Hindlimb muscle (tissue), 1 donor: ENCODE measurements at regions not wholly inside any gene's neighbourhood (a gene's known extent, or its start where the extent isn't known, plus 50 kb on each side); places are given as distances from the start of the nearest gene placed in this dataset.

Experiments used
- DNase-seq: peaks from one replicate; pipeline ENCODE4 v3.0.0-alpha.2; 2013

DNA sequence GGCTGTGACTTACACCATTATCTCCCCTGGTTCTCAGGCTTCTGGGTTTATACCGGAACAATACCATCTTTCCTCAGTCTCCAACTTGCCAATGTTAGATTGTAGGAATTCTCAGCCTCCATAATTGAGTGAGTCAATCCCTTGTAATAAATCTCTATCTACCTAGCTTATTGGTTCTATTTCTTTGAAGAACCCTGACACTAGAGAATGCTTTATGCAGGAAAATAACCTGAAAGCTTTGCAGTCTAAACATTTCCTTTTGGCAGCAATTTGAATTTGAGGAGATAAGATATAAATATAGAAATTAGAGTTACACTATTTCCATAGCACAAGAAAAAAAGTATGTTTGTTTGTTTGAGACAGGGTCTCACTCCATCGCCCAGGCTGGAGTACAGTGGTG is 278.1 kb upstream of the CDH18 start:
- no peak for DNase-seq

DNA sequence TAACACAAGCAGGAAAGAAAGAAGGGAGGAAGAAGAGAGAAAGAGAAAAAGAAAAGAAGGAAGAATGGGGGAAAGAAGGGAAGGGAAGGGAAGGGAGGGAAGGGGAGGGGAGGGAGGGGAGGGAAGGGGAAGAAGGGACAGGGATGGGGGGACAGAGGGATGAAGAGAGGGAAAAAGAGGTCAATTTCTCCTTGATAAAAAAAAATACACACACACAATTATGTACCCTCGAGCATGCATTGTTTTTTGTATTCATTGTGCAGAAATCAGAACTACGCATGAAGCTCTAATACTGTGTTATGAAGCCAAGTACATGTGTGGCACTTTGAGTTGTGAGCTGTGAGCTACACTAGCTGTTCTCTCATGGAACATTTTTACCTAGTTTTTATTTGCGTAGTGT is 274.9 kb upstream of the CDH18 start:
- DNase-seq: no peak

GRCh38 chr5:20254748-20255147 is 266.7 kb upstream of the CDH18 start:
- no peak for DNase-seq

DNA sequence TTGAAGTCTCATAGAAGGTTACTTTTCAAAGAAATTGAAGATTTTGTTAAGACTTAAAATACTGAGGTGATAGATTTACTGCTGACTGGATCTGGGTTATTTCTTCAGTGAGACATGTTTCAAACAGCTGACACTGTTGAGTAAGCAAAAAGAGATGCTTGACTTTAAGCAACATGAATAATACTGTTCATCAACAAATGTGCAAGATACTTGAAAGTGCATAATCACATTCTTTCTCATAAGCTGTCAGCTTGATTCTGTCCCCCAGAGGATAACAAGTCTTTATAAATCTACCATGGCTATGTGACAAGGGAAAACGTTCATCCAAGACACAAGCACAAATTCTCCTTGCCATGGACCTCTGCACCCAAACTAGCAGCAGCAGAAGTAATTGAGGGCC is 260.1 kb upstream of the CDH18 start:
- DNase-seq: no peak

GRCh38 chr5:20245432-20245974 is 257.5 kb upstream of the CDH18 start:
- no peak for DNase-seq

GRCh38 chr5:20241351-20241750 is 253.4 kb upstream of the CDH18 start:
- DNase-seq: no peak

GRCh38 chr5:20231040-20231439 is 243.0 kb upstream of the CDH18 start:
- no peak for DNase-seq

GRCh38 chr5:20230010-20230409 is 242.0 kb upstream of the CDH18 start:
- no peak for DNase-seq

- DNase-seq: peak; percentile 49
Measured at GRCh38 chr5:20229303-20230005, 241.5 kb upstream of the CDH18 start.

GRCh38 chr5:20224966-20225365 is 237.0 kb upstream of the CDH18 start:
- no peak for DNase-seq

- DNase-seq: no peak
Measured at GRCh38 chr5:20224046-20224445, 236.0 kb upstream of the CDH18 start.

GRCh38 chr5:20223451-20223850 is 235.5 kb upstream of the CDH18 start:
- no peak for DNase-seq

- DNase-seq: no peak
Measured at GRCh38 chr5:20215257-20215656, 227.3 kb upstream of the CDH18 start.

- no peak for DNase-seq
Measured at GRCh38 chr5:20213803-20214202, 225.8 kb upstream of the CDH18 start.

DNA sequence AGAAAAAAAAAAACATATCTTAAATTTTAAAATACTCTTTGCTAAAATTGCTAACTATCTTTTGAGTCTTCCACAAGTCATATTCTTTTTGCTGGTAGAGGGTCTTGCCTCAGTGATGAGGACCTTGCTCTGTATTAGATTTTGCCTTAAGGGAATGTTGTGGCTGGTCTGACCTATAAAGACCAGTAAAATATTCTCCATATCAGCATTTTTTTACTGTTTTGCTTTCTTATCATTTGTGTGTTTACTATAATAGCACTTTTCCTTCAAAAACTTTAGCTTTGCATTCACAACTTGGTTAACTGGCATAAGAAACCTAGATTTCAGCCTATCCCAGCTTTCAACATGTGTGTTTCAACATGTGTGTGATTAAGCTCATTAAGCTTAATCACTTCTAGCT is 224.7 kb upstream of the CDH18 start:
- no peak for DNase-seq

- DNase-seq: peak; percentile 26
Measured at GRCh38 chr5:20166456-20166855, 178.5 kb upstream of the CDH18 start.

DNA sequence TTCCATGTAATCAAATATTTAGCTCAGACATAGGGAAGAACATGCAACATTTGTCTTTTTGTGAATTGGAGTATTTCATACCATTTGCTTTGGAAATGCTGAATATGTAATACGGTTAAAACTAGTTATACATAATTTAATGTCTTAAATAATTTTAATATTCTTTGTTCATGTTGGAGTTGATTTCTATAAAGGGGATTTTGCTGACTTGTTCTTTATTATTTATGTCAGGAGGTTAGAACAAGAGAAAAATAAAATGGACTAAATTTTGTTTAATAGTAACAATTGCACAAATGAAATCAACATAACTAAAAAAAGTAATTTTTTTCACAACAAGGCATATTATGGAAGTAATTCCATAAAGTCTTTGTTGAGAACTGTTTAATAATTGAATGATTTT is 170.0 kb upstream of the CDH18 start:
- DNase-seq: no peak

DNA sequence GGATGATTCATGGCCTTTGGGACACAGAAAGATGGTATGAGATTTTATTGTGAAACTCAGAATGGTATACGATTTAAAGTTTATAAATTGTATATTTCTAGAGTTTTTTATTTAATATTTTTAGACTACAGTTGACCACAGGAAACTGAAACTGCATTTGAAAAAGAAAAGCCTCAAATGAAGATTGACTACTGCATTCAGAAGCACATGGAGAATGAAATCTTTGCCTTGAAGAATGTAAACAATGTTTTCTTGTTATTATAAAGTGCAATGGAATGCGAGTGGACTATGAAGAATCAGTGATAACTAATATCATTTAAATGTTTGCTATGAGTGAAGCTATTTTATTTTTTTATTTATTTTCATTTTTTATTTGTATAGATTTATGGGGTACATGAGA is 169.1 kb upstream of the CDH18 start:
- no peak for DNase-seq

GRCh38 chr5:20145240-20145639 is 157.2 kb upstream of the CDH18 start:
- DNase-seq: no peak

GRCh38 chr5:20129501-20129900 is 141.5 kb upstream of the CDH18 start:
- no peak for DNase-seq

DNA sequence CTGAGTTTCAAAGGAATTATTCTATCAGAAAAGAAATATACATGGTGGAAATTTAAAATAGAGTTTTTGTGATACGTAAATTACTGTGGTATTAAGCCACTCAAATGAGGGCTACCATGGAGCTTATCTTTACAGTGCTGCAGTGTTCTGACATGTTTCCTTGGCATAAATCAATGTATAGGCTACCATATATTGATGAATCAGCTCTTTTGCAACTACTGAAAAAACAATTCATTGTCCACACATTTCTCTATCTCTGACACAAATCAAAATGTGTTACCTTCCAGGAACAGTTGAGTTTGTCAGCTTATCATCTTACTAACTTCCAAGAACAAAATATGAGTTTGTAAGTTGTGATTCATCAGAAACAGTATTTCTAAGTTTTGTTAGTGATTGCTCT is 140.3 kb upstream of the CDH18 start:
- DNase-seq: no peak

- peak; percentile 27 for DNase-seq
Measured at GRCh38 chr5:20114526-20114925, 126.5 kb upstream of the CDH18 start.

DNA sequence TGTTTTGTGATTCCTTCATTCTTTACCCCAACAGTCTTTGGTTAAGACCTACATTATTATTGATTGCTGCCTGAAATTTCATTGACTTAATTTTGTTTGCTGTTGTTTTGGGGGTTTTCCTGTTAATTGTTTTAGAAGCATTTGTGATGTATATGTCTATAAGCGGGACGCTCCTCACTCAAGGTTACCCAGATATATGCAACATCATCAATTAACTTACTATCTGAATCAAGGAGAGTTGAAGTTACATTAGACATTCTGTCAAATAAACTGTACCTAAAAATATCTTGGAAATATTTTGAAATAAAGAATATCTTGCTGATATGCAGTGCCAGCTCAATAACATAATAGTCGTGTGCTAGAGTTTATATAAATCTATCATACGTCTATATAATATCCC is 125.9 kb upstream of the CDH18 start:
- no peak for DNase-seq

- DNase-seq: peak; percentile 14
Measured at GRCh38 chr5:20113031-20113715, 125.2 kb upstream of the CDH18 start.
